Coronary artery (tissue), 2 donors: ENCODE measurements at regions not wholly inside any gene's neighbourhood (a gene's known extent, or its start where the extent isn't known, plus 50 kb on each side); places are given as distances from the start of the nearest gene placed in this dataset.

Experiments used
- DNase-seq: peaks from one replicate; pipeline ENCODE4 v3.0.0-alpha.2; 2017; ENCODE audit warnings: low spot score
- H3K27ac ChIP-seq, 2 donors: fragments of 200-600 bp; sonication (generic); one replicate each; pipeline ENCODE4 v1.5.1; 2016 to 2019
- H3K4me3 ChIP-seq: fragments of 200-600 bp; sonication (generic); 2 replicates; pipeline ENCODE4 v1.5.1; 2016; ENCODE audit warnings: mild to moderate bottlenecking, moderate library complexity
- TF ChIP-seq, protein P1 (sequence below): fragments of 200-600 bp; sonication (generic); IDR thresholded peaks from one replicate; pipeline ENCODE4 v1.5.1; 2019; ENCODE audit warnings: antibody characterized with exemption

DNA sequence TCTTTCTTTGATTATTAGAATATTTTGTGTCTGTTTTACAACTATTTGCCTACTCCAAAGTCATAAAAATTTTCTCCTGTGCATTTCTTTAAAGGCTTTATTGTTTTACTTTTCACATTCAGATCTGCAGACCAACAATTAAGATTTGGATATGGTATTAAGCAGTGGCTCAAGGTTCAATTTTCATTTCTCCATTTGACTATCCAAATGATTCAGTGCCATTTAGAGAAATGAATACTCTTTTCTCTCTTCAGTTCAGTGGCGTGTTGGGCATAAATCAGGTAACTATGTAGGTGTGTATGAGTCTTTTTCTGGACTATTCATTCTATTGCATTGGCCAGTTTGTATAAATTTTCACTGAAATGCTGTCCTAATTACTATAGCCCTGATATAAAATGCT, 57.3 kb upstream of the IL1R1 start:
- TF ChIP-seq, protein P1, sequence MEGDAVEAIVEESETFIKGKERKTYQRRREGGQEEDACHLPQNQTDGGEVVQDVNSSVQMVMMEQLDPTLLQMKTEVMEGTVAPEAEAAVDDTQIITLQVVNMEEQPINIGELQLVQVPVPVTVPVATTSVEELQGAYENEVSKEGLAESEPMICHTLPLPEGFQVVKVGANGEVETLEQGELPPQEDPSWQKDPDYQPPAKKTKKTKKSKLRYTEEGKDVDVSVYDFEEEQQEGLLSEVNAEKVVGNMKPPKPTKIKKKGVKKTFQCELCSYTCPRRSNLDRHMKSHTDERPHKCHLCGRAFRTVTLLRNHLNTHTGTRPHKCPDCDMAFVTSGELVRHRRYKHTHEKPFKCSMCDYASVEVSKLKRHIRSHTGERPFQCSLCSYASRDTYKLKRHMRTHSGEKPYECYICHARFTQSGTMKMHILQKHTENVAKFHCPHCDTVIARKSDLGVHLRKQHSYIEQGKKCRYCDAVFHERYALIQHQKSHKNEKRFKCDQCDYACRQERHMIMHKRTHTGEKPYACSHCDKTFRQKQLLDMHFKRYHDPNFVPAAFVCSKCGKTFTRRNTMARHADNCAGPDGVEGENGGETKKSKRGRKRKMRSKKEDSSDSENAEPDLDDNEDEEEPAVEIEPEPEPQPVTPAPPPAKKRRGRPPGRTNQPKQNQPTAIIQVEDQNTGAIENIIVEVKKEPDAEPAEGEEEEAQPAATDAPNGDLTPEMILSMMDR: no peak
- no peak for DNase-seq
- Histone ChIP-seq H3K27ac (no peak overlapping the region), H3K4me3 (no peak overlapping the region)

DNA sequence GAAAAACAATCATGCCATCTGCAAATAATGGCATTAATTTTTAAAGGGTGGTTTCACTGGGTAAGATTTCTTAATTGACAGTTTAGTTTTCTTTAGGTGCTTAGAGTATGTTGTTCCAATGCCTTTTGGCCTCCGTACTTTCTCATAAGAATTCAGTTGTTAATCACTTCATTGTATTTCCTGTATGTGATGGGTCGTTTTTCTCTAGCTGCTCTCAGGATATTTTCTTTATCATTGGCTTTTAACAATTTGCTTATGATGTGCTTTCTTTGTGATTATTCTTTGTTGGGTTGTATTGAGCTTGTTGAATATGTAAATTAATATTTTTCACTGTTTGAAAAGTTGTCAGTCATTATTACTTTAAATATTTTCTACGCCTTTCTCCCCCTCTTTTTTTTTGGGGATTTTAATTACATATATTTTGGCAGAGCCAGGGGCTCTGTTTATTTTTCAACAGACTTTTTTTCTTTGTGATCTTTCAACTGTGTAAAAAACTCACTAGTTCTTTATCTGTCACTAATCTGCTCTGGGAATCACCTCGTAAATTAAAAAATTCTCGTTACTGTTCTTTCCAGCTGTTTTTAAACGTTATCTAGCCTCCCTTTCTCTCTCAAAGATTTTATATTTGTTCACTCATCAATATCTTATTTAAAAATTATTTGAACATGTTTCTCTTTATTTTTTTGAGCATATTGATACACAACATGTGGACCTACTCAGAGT, 56.2 kb upstream of the IL1R1 start:
- no peak overlapping the region for H3K27ac ChIP-seq
- H3K4me3 ChIP-seq: no peak overlapping the region
- TF ChIP-seq, protein P1: no peak
- DNase-seq: no peak

DNA sequence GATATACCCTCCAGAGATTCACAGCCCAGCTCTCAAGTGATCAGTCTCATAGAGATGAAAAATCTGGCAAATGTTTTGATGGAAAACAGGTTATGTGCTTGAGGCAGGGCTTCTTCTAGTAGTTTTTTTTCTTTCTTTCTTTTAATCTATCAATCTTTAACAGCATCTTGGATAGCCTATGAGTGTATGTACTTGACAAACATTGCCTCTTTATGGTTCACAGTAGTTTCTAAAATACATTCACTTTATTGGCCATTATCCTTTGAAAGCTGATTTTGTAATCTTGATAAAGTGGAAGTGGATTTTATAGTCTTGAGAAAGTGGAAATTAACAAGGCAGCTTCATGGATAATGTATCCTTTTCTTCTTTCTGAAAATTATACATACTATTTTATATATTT, 51.4 kb upstream of the IL1R1 start:
- Histone ChIP-seq H3K27ac (no peak overlapping the region), H3K4me3 (no peak overlapping the region)
- TF ChIP-seq, protein P1: no peak
- DNase-seq: no peak

DNA sequence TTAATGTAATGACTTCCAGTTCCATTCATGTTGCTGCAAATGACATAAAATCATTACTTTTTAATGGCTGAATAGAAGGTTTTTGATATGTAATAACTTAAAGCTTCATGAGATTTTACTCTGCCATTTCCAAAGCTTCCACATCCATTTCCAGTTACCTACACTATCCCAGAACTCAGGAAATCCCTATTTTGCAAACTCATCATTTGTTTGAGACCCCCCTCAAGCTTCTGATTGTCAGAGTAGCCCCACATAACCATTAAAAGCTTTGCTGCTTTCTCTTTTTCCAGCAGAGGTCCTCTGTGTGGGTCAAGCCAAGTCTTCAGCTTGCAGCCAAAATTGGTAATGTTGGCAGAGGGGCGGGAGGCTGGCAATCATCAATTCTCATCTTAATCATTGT, 50.6 kb upstream of the IL1R1 start:
- DNase-seq: no peak
- H3K27ac ChIP-seq: no peak overlapping the region
- TF ChIP-seq, protein P1: no peak
- no peak overlapping the region for H3K4me3 ChIP-seq

DNA sequence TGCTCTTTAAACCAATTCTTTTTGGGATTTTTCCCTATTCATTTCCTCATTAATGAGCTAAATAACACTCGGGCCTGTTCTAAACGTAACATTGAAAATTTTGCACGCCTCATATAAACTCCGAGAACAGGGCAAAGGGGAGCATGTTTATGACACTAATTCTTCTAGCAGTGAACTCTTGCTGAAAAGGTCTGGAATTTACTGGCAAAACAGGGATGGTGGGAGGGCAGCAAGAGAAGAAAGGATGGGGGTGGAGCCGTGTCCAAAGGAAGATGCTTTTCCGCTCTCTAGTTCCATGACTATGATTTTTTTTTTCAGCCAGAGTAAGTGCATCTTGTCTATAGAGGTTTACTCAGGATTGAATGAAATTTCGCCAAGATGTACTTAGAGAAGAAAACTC, 50.0 kb upstream of the IL1R1 start:
- no peak overlapping the region for H3K27ac ChIP-seq
- no peak for DNase-seq
- TF ChIP-seq, protein P1: no peak

More for the DNA sequence above, 50.0 kb upstream of the IL1R1 start:
- H3K4me3 ChIP-seq: no peak overlapping the region
